OCI-LY3 (cell line): ENCODE measurements at regions not wholly inside any gene's neighbourhood (a gene's known extent, or its start where the extent isn't known, plus 50 kb on each side); places are given as distances from the start of the nearest gene placed in this dataset.
"Not testable (repeated sequence)": the region's sequence is repeated elsewhere in the genome, so short reads cannot be mapped to it uniquely, and the experiment has no call there.

ENCODE experiments used
- CTCF ChIP-seq: fragments of 200-600, 300-600 bp; sonication (generic); IDR thresholded peaks from 2 replicates; pipeline ENCODE4 v1.5.1; 2014; ENCODE audit warnings: antibody characterized with exemption, low read length, low read depth
- EZH2phosphoT487 ChIP-seq: fragments of 200-600 bp; shearing (Covaris generic); IDR thresholded peaks from 2 replicates; pipeline ENCODE4 v1.6.1; 2018; ENCODE audit warnings: antibody characterized with exemption, mixed run types, low read depth

- TF ChIP-seq CTCF, EZH2phosphoT487: not testable (repeated sequence)
These were observed 59.2 kb downstream of the CXorf49B start for GRCh38 chrX:71822314-71822713.
